GM12878 (cell line): ENCODE measurements at regions not wholly inside any gene's neighbourhood (a gene's known extent, or its start where the extent isn't known, plus 50 kb on each side); places are given as distances from the start of the nearest gene placed in this dataset.

ENCODE experiments used
- EZH2 ChIP-seq: IDR thresholded peaks from 2 replicates; pipeline ENCODE4 v1.6.1; 2012; ENCODE audit warnings: low read depth, mild to moderate bottlenecking, control low read depth, inconsistent platforms, low read length, borderline replicate concordance; ENCODE audit not compliant: control insufficient read depth
- NFYB ChIP-seq: IDR thresholded peaks from 2 replicates; pipeline ENCODE4 v1.6.1; 2011; ENCODE audit warnings: low read depth, mild to moderate bottlenecking, low read length, improper control_type of control experiment, moderate library complexity; ENCODE audit not compliant: insufficient read depth
- SMAD1 ChIP-seq: fragments of 450-650 bp; IDR thresholded peaks from 2 replicates; pipeline ENCODE4 v1.6.1; 2018; ENCODE audit warnings: mild to moderate bottlenecking, low read depth; ENCODE audit not compliant: partially characterized antibody

GRCh38 chr2:145286716-145287275, 766.9 kb upstream of the ZEB2 start:
- TF ChIP-seq SMAD1: no peak
- TF ChIP-seq EZH2: no peak
- TF ChIP-seq NFYB: no peak
